IMR-90 (cell line): ENCODE measurements at regions not wholly inside any gene's neighbourhood (a gene's known extent, or its start where the extent isn't known, plus 50 kb on each side); places are given as distances from the start of the nearest gene placed in this dataset.
A peak's percentile ranks its signal among the peaks of the same experiment; 100 is the strongest.

Source experiments
- ATAC-seq: fragments of 200-7000 bp; cut with Tn5 transposase; 2 replicates; pipeline ENCODE4 v1.9.1; 2020; ENCODE audit warnings: low read depth, mild to moderate bottlenecking, moderate library complexity
- BruUV-seq: library from RNA; stranded (reverse); fragments of 400-500 nt; replicated peaks from 2 replicates; lab custom pipeline; 2021; lab: Mats Ljungman, UMichigan
- CTCF ChIA-PET: fragments of 300-600 bp; formaldehyde crosslinking; extraction: SDS; loops from one replicate; lab custom pipeline; 2021; ENCODE audit warnings: antibody characterized with exemption; lab: Yijun Ruan, JAX
- POLR2A ChIA-PET: fragments of 300-600 bp; sonication (Branson Sonifier 250); formaldehyde crosslinking; loops from one replicate; lab custom pipeline; 2022; ENCODE audit warnings: antibody characterized with exemption; ENCODE audit not compliant: unreplicated experiment; lab: Charles Lee
- DNase-seq: peaks from one replicate; pipeline ENCODE4 v3.0.0; 2013
- H2AFZ ChIP-seq: replicated peaks from 2 replicates; pipeline ENCODE3; 2013; ENCODE audit warnings: low read length, mild to moderate bottlenecking; ENCODE audit not compliant: poor library complexity
- H2AK5ac ChIP-seq: 2 replicates; pipeline ENCODE4 v1.6.1; 2013; ENCODE audit warnings: low read depth, low read length, inconsistent platforms
- H2AK9ac ChIP-seq: replicated peaks from 2 replicates; pipeline ENCODE3; 2013; ENCODE audit warnings: mild to moderate bottlenecking, low read depth, low read length, moderate library complexity; ENCODE audit not compliant: poor library complexity
- H2BK120ac ChIP-seq: 2 replicates; pipeline ENCODE4 v1.6.1; 2013; ENCODE audit warnings: low read depth, low read length, inconsistent platforms
- H2BK15ac ChIP-seq: 3 replicates; pipeline ENCODE4 v1.6.1; 2013; ENCODE audit warnings: low read depth, low read length, inconsistent platforms
- H2BK20ac ChIP-seq: 2 replicates; pipeline ENCODE4 v1.6.1; 2013; ENCODE audit warnings: low read depth, mild to moderate bottlenecking, inconsistent platforms, low read length, moderate library complexity
- H2BK5ac ChIP-seq: 2 replicates; pipeline ENCODE4 v1.6.1; 2013; ENCODE audit warnings: mild to moderate bottlenecking, low read depth, low read length, inconsistent platforms; ENCODE audit not compliant: poor library complexity, severe bottlenecking
- H3K14ac ChIP-seq: replicated peaks from 2 replicates; pipeline ENCODE4 v1.6.1; 2013; ENCODE audit warnings: low read depth, low read length, inconsistent platforms
- H3K18ac ChIP-seq: 2 replicates; pipeline ENCODE4 v1.6.1; 2013; ENCODE audit warnings: low read depth, low read length, control low read depth
- H3K23ac ChIP-seq: 2 replicates; pipeline ENCODE4 v1.6.1; 2013; ENCODE audit warnings: low read depth, low read length, inconsistent platforms
- H3K27ac ChIP-seq: 2 replicates; pipeline ENCODE4 v1.5.1; 2013; ENCODE audit warnings: mild to moderate bottlenecking, control low read depth, low read length; ENCODE audit not compliant: insufficient read depth
- H3K27me3 ChIP-seq: 2 replicates; pipeline ENCODE4 v1.6.1; 2013; ENCODE audit warnings: low read length; ENCODE audit not compliant: control insufficient read depth, insufficient read depth
- H3K36me3 ChIP-seq: 2 replicates; pipeline ENCODE4 v1.6.1; 2013; ENCODE audit warnings: low read length, mixed read lengths; ENCODE audit not compliant: control insufficient read depth, insufficient read depth
- H3K4ac ChIP-seq: 2 replicates; pipeline ENCODE4 v1.6.1; 2013; ENCODE audit warnings: low read depth, low read length, inconsistent platforms
- H3K4me1 ChIP-seq: 2 replicates; pipeline ENCODE4 v1.6.1; 2013; ENCODE audit warnings: low read length, mixed read lengths; ENCODE audit not compliant: control insufficient read depth, insufficient read depth
- H3K4me2 ChIP-seq: 2 replicates; pipeline ENCODE4 v1.6.1; 2013; ENCODE audit warnings: low read depth, mild to moderate bottlenecking, control low read depth, low read length, moderate library complexity
- H3K4me3 ChIP-seq: 2 replicates; pipeline ENCODE4 v1.5.1; 2013; ENCODE audit warnings: low read depth, mild to moderate bottlenecking, control low read depth, low read length, moderate library complexity; ENCODE audit not compliant: insufficient read depth
- H3K56ac ChIP-seq: 2 replicates; pipeline ENCODE4 v1.6.1; 2013; ENCODE audit warnings: low read length, inconsistent platforms; ENCODE audit not compliant: insufficient read depth; ENCODE audit errors: extremely low read depth
- H3K79me1 ChIP-seq, 2 experiments: 2 replicates each; pipeline ENCODE4 v1.6.1; 2013; ENCODE audit warnings: low read length in 2 of 2, inconsistent platforms in 1 of 2, low read depth in 1 of 2
- H3K9ac ChIP-seq: 2 replicates; pipeline ENCODE4 v1.6.1; 2013; ENCODE audit warnings: low read depth, low read length, control low read depth
- H3K9me1 ChIP-seq: 2 replicates; pipeline ENCODE4 v1.6.1; 2013; ENCODE audit warnings: low read length, inconsistent platforms; ENCODE audit not compliant: insufficient read depth
- H3K9me3 ChIP-seq: 2 replicates; pipeline ENCODE4 v1.6.1; 2013; ENCODE audit warnings: low read length; ENCODE audit not compliant: control insufficient read depth, insufficient read depth
- H4K20me1 ChIP-seq: 2 replicates; pipeline ENCODE4 v1.6.1; 2013; ENCODE audit warnings: low read length, inconsistent platforms; ENCODE audit not compliant: insufficient read depth
- H4K5ac ChIP-seq: 2 replicates; pipeline ENCODE4 v1.6.1; 2013; ENCODE audit warnings: mild to moderate bottlenecking, low read depth, low read length, control low read depth
- H4K8ac ChIP-seq, 2 experiments: 2 replicates each; pipeline ENCODE4 v1.6.1; 2013; ENCODE audit warnings: low read depth in 2 of 2, low read length in 2 of 2, control low read depth in 1 of 2, inconsistent platforms in 1 of 2
- H4K91ac ChIP-seq: 2 replicates; pipeline ENCODE4 v1.6.1; 2013; ENCODE audit warnings: low read depth, low read length, inconsistent platforms; ENCODE audit not compliant: insufficient read depth
- BHLHE40 ChIP-seq: fragments of 150-350 bp; IDR thresholded peaks from 2 replicates; pipeline ENCODE4 v1.6.1; 2016; ENCODE audit warnings: mild to moderate bottlenecking, low read depth, low read length
- CHD1 ChIP-seq: IDR thresholded peaks from 2 replicates; pipeline ENCODE4 v1.6.1; 2012; ENCODE audit warnings: low read depth, low read length, improper control_type of control experiment
- MAFK ChIP-seq: IDR thresholded peaks from 2 replicates; pipeline ENCODE4 v1.6.1; 2012; ENCODE audit warnings: low read depth, low read length, improper control_type of control experiment
- MAZ ChIP-seq: IDR thresholded peaks from 2 replicates; pipeline ENCODE4 v1.6.1; 2012; ENCODE audit warnings: low read depth, mild to moderate bottlenecking, low read length, improper control_type of control experiment, moderate library complexity, borderline replicate concordance
- NFE2L2 ChIP-seq: fragments of 150-350 bp; IDR thresholded peaks from 2 replicates; pipeline ENCODE4 v1.6.1; 2016; ENCODE audit warnings: low read depth, mild to moderate bottlenecking, low read length
- RAD21 ChIP-seq: IDR thresholded peaks from 2 replicates; pipeline ENCODE4 v1.6.1; 2012; ENCODE audit warnings: low read length, improper control_type of control experiment
- RCOR1 ChIP-seq: IDR thresholded peaks from 2 replicates; pipeline ENCODE4 v1.6.1; 2012; ENCODE audit warnings: mild to moderate bottlenecking, low read length, improper control_type of control experiment; ENCODE audit not compliant: insufficient replicate concordance
- RFX5 ChIP-seq: IDR thresholded peaks from 2 replicates; pipeline ENCODE4 v1.8.0; 2012; ENCODE audit warnings: low read depth, mild to moderate bottlenecking, low read length, moderate library complexity
- WGBS, 2 experiments: methylation state at CpG; one replicate each; pipeline versions ENCODE4 v1.1.5 to v1.1.7; 2013; ENCODE audit warnings: missing lambda C conversion rate in 2 of 2; ENCODE audit not compliant: insufficient read length in 1 of 2; ENCODE audit errors: extremely low coverage in 2 of 2; 5-methylcytosine and 5-hydroxymethylcytosine counted together
- dilution Hi-C: fragments of 300-500 bp; cut with HindIII; formaldehyde crosslinking; loops from one replicate; pipeline ENCODE4 v1.14.3; 2018; ENCODE audit warnings: low sequenced_read_pairs; ENCODE audit not compliant: unreplicated experiment
- in situ Hi-C: fragments of 300-500 bp; cut with MboI; formaldehyde crosslinking; loops from 3 replicates; pipeline ENCODE4 v1.14.3; 2019; ENCODE audit warnings: low sequenced_read_pairs, inconsistent platforms, mixed read lengths
- intact Hi-C: fragments of 100-400 bp; cut with micrococcal nuclease; formaldehyde crosslinking; loops from 2 replicates; pipeline ENCODE4 v1.10.0; 2022
- TF ChIP-seq, protein P1 (sequence below): fragments of 150-350 bp; IDR thresholded peaks from 2 replicates; pipeline ENCODE4 v1.6.1; 2016; ENCODE audit warnings: low read depth, mild to moderate bottlenecking, low read length, moderate library complexity, borderline replicate concordance
- TF ChIP-seq, protein P2 (sequence below): fragments of 150-350 bp; IDR thresholded peaks from 2 replicates; pipeline ENCODE4 v1.6.1; 2017; ENCODE audit warnings: mild to moderate bottlenecking, antibody characterized with exemption, low read length, low read depth

DNA sequence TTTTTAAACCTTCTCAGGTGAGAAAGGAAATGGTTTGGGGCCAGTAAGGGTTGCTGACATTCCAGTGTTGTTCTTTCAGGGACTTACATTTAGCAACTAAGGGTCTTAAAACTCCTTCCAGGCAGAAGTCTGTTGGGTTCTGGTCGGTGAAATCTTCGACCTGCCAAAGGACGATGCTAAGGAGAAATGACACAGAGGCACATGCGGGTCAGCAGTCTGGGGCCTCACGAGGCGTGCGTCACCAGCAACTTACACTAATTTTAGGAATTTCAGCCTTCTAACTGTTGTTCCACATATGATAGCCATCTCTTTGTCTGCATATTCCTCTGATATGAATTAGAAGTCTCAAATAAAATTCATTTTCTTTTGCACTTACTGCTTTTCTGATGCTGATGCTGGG lies 64.1 kb upstream of the TMEM108 start:
- no peak overlapping the region for H3K4me3 ChIP-seq
- no peak overlapping the region for H3K4me2 ChIP-seq
- no peaks in the 10 kb centered on the region for H3K36me3 ChIP-seq
- intact Hi-C loops (no loop called here), dilution Hi-C loops (no loop called here), in situ Hi-C loops (no loop called here)
- ChIA-PET CTCF (no interaction called here), POLR2A (no interaction called here)
- H3K9ac ChIP-seq: no peak overlapping the region
- TF ChIP-seq RCOR1 (no peak), MAFK (no peak), NFE2L2 (no peak), MAZ (no peak), BHLHE40 (no peak), CHD1 (no peak), RAD21 (no peak), RFX5 (no peak)
- TF ChIP-seq, protein P1, sequence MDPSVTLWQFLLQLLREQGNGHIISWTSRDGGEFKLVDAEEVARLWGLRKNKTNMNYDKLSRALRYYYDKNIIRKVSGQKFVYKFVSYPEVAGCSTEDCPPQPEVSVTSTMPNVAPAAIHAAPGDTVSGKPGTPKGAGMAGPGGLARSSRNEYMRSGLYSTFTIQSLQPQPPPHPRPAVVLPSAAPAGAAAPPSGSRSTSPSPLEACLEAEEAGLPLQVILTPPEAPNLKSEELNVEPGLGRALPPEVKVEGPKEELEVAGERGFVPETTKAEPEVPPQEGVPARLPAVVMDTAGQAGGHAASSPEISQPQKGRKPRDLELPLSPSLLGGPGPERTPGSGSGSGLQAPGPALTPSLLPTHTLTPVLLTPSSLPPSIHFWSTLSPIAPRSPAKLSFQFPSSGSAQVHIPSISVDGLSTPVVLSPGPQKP: no peak
- TF ChIP-seq, protein P2, sequence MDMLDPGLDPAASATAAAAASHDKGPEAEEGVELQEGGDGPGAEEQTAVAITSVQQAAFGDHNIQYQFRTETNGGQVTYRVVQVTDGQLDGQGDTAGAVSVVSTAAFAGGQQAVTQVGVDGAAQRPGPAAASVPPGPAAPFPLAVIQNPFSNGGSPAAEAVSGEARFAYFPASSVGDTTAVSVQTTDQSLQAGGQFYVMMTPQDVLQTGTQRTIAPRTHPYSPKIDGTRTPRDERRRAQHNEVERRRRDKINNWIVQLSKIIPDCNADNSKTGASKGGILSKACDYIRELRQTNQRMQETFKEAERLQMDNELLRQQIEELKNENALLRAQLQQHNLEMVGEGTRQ: no peak
- BruUV-seq: no TSS peak
- H3K18ac ChIP-seq: no peak overlapping the region
- no peak for DNase-seq
- H3K23ac ChIP-seq: no peak overlapping the region
- H3K27ac ChIP-seq: no peak overlapping the region
- H3K27me3 ChIP-seq: no peaks in the 10 kb centered on the region
- no CpG with 5 or more reads among the region's 7 CpGs for whole genome bisulfite sequencing, 2 experiments
- no peak overlapping the region for H2BK15ac ChIP-seq
- H2BK5ac ChIP-seq: no peak overlapping the region
- no peak overlapping the region for H4K91ac ChIP-seq
- no peak overlapping the region for H2AK9ac ChIP-seq
- no peaks in the 10 kb centered on the region for H3K4me1 ChIP-seq
- H3K9me3 ChIP-seq: no peaks in the 10 kb centered on the region
- no peak overlapping the region for H3K14ac ChIP-seq
- no peak overlapping the region for H2AK5ac ChIP-seq
- no peak for ATAC-seq
- H3K4ac ChIP-seq: no peak overlapping the region
- no peak overlapping the region for H4K8ac ChIP-seq
- no peak overlapping the region for H2BK20ac ChIP-seq
- no peaks in the 10 kb centered on the region for H3K79me1 ChIP-seq
- H3K56ac ChIP-seq: no peak overlapping the region
- H4K5ac ChIP-seq: no peak overlapping the region
- no peaks in the 10 kb centered on the region for H3K9me1 ChIP-seq
- H4K20me1 ChIP-seq: no peaks in the 10 kb centered on the region
- H2AFZ ChIP-seq: peak overlapping the region; percentile 23
- no peak overlapping the region for H2BK120ac ChIP-seq
